ENCODE measurements at regions not wholly inside any gene's neighbourhood (a gene's known extent, or its start where the extent isn't known, plus 50 kb on each side); places are given as distances from the start of the nearest gene placed in this dataset.

DNA sequence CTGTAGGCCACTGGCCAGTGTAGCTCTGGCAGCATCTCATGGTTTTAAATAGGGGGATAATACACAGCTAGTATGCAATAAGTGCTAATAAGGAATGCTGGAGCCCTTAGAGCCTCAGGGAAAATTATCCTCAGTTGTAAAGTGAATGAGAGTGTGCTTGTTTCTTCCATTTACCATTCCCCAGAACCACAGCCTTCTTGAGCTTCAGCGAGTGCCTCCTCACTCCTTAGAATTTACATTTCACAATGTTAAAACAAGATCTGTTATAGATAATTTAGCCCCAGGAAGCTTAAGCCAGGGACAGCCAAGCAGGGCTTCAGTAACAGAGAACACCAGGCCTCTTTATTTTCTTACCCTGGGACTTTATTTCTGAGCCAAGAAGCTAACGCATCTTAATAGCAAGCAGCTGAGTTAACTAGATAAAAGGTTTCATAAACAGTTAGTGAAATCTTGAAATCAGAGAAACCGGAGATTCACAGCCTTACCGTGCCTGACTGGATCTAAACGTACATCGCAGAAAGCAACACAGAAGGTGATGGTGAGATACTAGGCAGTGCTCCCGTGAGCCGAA, 535.2 kb downstream of the TDRD15 start:
- TF ChIP-seq, protein P1, sequence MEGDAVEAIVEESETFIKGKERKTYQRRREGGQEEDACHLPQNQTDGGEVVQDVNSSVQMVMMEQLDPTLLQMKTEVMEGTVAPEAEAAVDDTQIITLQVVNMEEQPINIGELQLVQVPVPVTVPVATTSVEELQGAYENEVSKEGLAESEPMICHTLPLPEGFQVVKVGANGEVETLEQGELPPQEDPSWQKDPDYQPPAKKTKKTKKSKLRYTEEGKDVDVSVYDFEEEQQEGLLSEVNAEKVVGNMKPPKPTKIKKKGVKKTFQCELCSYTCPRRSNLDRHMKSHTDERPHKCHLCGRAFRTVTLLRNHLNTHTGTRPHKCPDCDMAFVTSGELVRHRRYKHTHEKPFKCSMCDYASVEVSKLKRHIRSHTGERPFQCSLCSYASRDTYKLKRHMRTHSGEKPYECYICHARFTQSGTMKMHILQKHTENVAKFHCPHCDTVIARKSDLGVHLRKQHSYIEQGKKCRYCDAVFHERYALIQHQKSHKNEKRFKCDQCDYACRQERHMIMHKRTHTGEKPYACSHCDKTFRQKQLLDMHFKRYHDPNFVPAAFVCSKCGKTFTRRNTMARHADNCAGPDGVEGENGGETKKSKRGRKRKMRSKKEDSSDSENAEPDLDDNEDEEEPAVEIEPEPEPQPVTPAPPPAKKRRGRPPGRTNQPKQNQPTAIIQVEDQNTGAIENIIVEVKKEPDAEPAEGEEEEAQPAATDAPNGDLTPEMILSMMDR (IDR thresholded peaks at IDR 0.05; ENCODE audit: low read depth, low read length, poor library complexity, severe bottlenecking) = no peak
- TF ChIP-seq EZH2phosphoT487 (IDR thresholded peaks at IDR 0.05; ENCODE audit: borderline replicate concordance, low read length) = no peak
